IMR-90 (cell line): ENCODE measurements at regions not wholly inside any gene's neighbourhood (a gene's known extent, or its start where the extent isn't known, plus 50 kb on each side); places are given as distances from the start of the nearest gene placed in this dataset.

Experiments
- BHLHE40 ChIP-seq: fragments of 150-350 bp; IDR thresholded peaks from 2 replicates; pipeline ENCODE4 v1.6.1; 2016; ENCODE audit warnings: mild to moderate bottlenecking, low read depth, low read length
- CEBPB ChIP-seq: IDR thresholded peaks from 2 replicates; pipeline ENCODE4 v1.6.1; 2012; ENCODE audit warnings: low read depth, low read length, improper control_type of control experiment
- CTCF ChIP-seq: conservative IDR thresholded peaks from 2 replicates; pipeline ENCODE4 v1.5.1; 2012; ENCODE audit warnings: mild to moderate bottlenecking, low read depth, low read length, improper control_type of control experiment
- ELK1 ChIP-seq: fragments of 150-350 bp; IDR thresholded peaks from 2 replicates; pipeline ENCODE4 v1.6.1; 2016; ENCODE audit warnings: low read depth, mild to moderate bottlenecking, low read length, moderate library complexity, borderline replicate concordance
- FOS ChIP-seq: fragments of 150-350 bp; IDR thresholded peaks from 2 replicates; pipeline ENCODE4 v1.6.1; 2016; ENCODE audit warnings: low read depth, low read length
- MAFK ChIP-seq: IDR thresholded peaks from 2 replicates; pipeline ENCODE4 v1.6.1; 2012; ENCODE audit warnings: low read depth, low read length, improper control_type of control experiment
- NFE2L2 ChIP-seq: fragments of 150-350 bp; IDR thresholded peaks from 2 replicates; pipeline ENCODE4 v1.6.1; 2016; ENCODE audit warnings: low read depth, mild to moderate bottlenecking, low read length
- RAD21 ChIP-seq: IDR thresholded peaks from 2 replicates; pipeline ENCODE4 v1.6.1; 2012; ENCODE audit warnings: low read length, improper control_type of control experiment
- USF2 ChIP-seq: fragments of 150-350 bp; IDR thresholded peaks from 2 replicates; pipeline ENCODE4 v1.6.1; 2017; ENCODE audit warnings: mild to moderate bottlenecking, antibody characterized with exemption, low read length, low read depth

- no peak for TF ChIP-seq CTCF
- no peak for TF ChIP-seq CEBPB
- no peak for TF ChIP-seq USF2
- no peak for TF ChIP-seq MAFK
- no peak for TF ChIP-seq NFE2L2
- TF ChIP-seq RAD21: no peak
- no peak for TF ChIP-seq FOS
- no peak for TF ChIP-seq BHLHE40
- TF ChIP-seq ELK1: no peak
Measured at GRCh38 chr2:26527726-26528585, 50.0 kb upstream of the OTOF start.
